ENCODE measurements at regions not wholly inside any gene's neighbourhood (a gene's known extent, or its start where the extent isn't known, plus 50 kb on each side); places are given as distances from the start of the nearest gene placed in this dataset.

DNA sequence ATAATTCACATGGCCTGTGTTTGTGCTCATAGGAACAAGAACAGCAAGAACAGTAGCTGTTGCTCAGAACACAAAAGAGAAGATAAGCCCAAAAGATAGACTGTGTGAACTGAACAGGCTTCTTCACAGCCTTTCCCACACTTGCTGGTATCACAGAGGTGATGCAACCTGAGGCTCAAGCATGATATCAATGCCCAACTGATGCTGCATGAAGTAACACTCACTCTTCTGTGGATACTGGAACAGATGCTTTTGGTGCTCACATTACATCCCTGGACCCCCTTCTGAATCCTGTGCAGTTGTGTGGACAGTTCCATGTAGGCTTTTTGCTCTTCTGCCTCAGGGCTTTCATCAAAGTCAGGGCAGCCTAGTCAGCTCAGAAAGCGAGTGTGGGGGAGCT, 88.4 kb upstream of the RND3 start:
- DNase-seq (ENCODE audit: extremely low read depth, low read depth), result no peak

DNA sequence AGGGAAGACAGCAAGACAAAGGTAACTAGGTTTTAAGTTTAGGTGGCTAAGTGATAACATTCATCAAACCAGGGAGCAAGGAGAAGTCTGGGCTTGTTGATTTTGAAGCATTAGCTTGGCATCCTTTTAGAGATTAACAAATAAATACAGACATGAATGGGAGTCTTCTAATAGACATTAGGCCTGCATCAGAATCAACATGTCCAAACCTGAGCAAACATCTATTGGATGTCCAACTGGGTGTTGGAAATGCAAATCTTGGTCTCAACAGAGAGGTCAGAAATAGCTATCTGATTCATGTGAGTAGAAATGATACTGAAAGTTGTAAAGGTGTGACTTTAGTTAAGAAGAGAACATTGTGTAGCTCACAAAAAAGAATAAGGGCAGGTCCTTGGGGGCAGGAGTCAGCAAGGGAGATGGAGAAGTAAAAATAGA, 85.5 kb upstream of the RND3 start:
- no peak for DNase-seq (ENCODE audit: extremely low read depth, low read depth)
- TF ChIP-seq, protein P1, sequence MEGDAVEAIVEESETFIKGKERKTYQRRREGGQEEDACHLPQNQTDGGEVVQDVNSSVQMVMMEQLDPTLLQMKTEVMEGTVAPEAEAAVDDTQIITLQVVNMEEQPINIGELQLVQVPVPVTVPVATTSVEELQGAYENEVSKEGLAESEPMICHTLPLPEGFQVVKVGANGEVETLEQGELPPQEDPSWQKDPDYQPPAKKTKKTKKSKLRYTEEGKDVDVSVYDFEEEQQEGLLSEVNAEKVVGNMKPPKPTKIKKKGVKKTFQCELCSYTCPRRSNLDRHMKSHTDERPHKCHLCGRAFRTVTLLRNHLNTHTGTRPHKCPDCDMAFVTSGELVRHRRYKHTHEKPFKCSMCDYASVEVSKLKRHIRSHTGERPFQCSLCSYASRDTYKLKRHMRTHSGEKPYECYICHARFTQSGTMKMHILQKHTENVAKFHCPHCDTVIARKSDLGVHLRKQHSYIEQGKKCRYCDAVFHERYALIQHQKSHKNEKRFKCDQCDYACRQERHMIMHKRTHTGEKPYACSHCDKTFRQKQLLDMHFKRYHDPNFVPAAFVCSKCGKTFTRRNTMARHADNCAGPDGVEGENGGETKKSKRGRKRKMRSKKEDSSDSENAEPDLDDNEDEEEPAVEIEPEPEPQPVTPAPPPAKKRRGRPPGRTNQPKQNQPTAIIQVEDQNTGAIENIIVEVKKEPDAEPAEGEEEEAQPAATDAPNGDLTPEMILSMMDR (IDR thresholded peaks at IDR 0.05; ENCODE audit: low read depth, low read length), result no peak

More for the DNA sequence above, 88.4 kb upstream of the RND3 start:
- TF ChIP-seq, protein P1 (IDR thresholded peaks at IDR 0.05; ENCODE audit: low read depth, low read length), result no peak

DNA sequence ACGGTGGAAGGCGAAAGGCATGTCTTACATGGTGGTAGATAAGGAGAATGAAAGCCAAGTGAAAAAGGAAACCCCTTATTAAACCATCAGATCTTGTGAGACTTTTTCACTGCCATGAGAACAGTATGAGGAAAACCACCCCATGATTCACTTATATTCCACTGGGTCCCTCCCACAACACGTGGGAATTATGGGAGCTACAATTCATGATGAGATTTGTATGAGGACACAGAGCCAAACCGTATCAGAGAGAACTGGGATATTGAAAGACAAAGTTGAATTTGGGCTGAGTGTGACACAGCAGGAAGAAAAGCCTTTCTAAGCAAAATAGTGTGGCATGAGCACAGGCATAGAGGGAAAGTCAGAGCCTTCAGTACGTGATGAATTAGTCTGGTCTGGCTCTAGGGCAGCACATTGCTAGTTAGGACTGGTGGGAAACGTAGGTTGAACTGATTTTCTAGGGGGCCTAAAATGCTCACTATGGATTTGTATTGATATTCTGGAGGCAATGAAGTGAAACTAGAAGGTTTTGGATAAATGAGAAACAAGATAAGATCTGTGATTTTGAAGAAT, 84.8 kb upstream of the RND3 start:
- no peak for DNase-seq (ENCODE audit: extremely low read depth, low read depth)
- TF ChIP-seq, protein P1 (IDR thresholded peaks at IDR 0.05; ENCODE audit: low read depth, low read length), result no peak

DNA sequence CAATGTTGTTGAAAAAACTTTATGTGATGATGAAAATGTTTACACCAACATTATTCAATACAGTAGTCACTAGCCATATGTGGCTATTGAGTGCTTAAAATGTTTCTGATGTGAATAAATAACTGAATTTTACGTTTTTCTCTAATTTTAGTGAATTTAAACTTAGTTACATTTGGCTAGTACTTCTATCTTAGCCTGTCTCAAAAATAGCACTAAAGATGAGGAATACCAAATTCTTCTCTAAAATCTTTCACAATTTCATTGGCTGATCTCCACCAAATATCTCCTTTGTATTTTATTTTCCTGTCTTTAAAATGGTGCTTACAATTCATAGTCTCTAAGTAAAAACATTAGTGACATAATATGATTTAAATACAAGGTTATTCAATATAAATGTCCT, 83.7 kb upstream of the RND3 start:
- DNase-seq (ENCODE audit: extremely low read depth, low read depth), result no peak
- TF ChIP-seq, protein P1 (IDR thresholded peaks at IDR 0.05; ENCODE audit: low read depth, low read length), result no peak

DNA sequence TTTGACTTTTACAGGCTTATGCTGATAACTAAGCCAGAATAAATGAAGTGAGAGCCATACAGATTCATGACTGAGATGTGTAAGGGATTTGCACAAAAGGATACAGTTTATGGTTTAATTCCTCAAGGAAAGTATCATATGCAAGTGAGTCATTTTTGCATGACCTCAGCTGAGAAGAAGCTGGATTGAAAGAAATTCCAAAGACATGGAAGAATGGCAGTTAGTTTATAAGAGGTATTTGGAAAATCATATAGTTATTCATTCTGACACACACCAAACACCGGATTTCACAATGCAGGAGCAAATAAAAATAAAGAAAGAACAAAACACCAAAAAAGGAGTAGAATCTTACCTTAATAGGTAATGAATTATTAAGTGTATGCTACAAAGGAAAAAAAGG, 83.2 kb upstream of the RND3 start:
- TF ChIP-seq, protein P1 (IDR thresholded peaks at IDR 0.05; ENCODE audit: low read depth, low read length), result no peak
- no peak for DNase-seq (ENCODE audit: extremely low read depth, low read depth)

DNA sequence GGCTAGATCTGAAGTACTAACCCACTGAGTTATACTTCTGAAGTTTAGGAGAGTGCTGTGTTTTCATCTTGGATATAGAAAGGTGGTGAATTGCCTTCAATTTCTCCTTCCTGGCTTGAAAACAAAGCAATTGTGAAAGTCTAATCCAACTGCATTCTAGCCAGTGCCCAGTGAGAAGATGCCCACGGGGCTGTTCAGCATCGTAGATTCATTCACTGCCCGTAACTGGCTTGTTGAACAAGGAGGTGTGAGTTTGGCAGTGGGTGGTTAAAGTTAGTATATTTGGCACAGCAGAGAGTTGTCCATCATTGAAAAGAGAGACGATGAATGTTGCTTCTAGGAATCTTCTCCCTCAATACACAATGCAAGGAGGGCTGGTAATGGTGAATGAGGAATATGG, 82.3 kb upstream of the RND3 start:
- TF ChIP-seq, protein P1 (IDR thresholded peaks at IDR 0.05; ENCODE audit: low read depth, low read length), result no peak
- no peak for DNase-seq (ENCODE audit: extremely low read depth, low read depth)

DNA sequence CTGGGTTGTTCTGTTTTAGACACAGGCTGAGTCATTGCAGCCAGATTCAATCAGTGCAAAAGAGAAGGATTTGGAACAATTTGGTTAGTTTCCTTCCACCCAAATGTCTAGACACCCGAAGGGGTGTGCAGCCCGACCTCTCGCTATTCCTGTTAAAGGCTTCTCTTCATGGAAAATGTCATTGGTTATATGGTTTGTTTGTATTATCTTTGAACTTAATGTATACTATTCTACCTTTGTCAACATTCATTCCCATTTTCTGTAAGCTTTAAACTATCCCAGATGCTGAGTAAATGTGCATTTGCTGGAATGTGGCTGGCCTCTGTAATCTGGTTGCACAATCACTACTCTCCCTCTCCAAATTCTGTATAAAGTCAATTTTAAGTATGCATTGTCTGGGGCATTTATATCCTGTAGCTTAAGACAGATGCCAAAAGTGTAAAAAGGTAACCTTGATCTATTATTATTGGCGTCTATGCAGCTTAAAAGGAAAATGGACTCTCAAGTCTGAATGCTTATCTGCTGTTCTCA, 80.4 kb upstream of the RND3 start:
- DNase-seq (ENCODE audit: extremely low read depth, low read depth), result peak; percentile 65
- TF ChIP-seq, protein P1 (IDR thresholded peaks at IDR 0.05; ENCODE audit: low read depth, low read length), result no peak

Data from AG09319 (cell line).